ACC112 (cell line): ENCODE measurements at regions not wholly inside any gene's neighbourhood (a gene's known extent, or its start where the extent isn't known, plus 50 kb on each side); places are given as distances from the start of the nearest gene placed in this dataset.

Experiments used
- H2AFZ ChIP-seq: fragments of 200-600 bp; sonication (generic); one replicate; pipeline ENCODE4 v1.6.0; 2017; ENCODE audit warnings: antibody characterized with exemption, low read length; ENCODE audit not compliant: unreplicated experiment
- H3K27ac ChIP-seq: fragments of 200-600 bp; sonication (generic); 2 replicates; pipeline ENCODE4 v1.5.1; 2014; ENCODE audit warnings: low read depth, mild to moderate bottlenecking, antibody characterized with exemption, low read length, moderate library complexity
- H3K27me3 ChIP-seq: fragments of 200-600 bp; sonication (generic); 2 replicates; pipeline ENCODE4 v1.6.1; 2014; ENCODE audit warnings: mild to moderate bottlenecking, antibody characterized with exemption, low read length, moderate library complexity, mixed read lengths; ENCODE audit not compliant: insufficient read depth
- H3K36me3 ChIP-seq: fragments of 200-600 bp; sonication (generic); 2 replicates; pipeline ENCODE4 v1.6.1; 2016; ENCODE audit warnings: mild to moderate bottlenecking, antibody characterized with exemption, low read length, moderate library complexity, mixed read lengths; ENCODE audit not compliant: insufficient read depth
- H3K4me1 ChIP-seq: fragments of 200-600 bp; sonication (generic); one replicate; pipeline ENCODE4 v1.6.1; 2016; ENCODE audit warnings: low read length, mixed read lengths; ENCODE audit not compliant: insufficient read depth, unreplicated experiment, control insufficient read depth
- H3K4me3 ChIP-seq: fragments of 200-600 bp; sonication (generic); 2 replicates; pipeline ENCODE4 v1.5.1; 2014; ENCODE audit warnings: mild to moderate bottlenecking, low read depth, low read length
- H3K79me2 ChIP-seq: fragments of 200-600 bp; sonication (generic); one replicate; pipeline ENCODE4 v1.6.0; 2016; ENCODE audit warnings: low read length; ENCODE audit not compliant: control insufficient read depth, unreplicated experiment, insufficient read depth

DNA sequence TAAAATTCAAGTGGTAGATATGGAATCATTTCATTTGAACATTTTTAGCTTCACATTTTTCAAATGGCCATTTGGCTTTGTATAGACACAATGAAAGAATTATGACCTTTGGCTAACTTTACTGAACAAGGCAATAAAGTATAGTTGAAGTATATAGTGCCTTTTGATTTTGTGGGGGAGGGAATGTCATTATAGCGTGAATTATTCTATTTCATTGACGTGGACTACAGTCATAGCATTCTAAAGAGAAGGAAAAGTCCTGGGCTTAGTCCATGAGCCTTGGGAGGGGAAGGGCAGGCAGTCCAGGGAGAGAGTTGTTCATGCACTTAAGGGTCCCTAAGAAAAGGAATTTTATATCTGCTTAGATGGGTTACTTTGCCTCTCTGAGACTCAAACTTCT, 181.4 kb upstream of the GPR26 start:
- Histone ChIP-seq H3K27me3 (no peaks in the 10 kb centered on the region), H3K36me3 (no peaks in the 10 kb centered on the region), H3K4me1 (no peaks in the 10 kb centered on the region), H3K4me3 (no peak overlapping the region), H3K27ac (no peak overlapping the region), H2AFZ (no peak overlapping the region), H3K79me2 (no peaks in the 10 kb centered on the region)

GRCh38 chr10:123485341-123485960, 180.7 kb upstream of the GPR26 start:
- Histone ChIP-seq H3K4me3 (no peak overlapping the region), H3K27ac (no peak overlapping the region), H3K79me2 (no peaks in the 10 kb centered on the region), H3K36me3 (no peaks in the 10 kb centered on the region), H2AFZ (no peak overlapping the region), H3K4me1 (no peaks in the 10 kb centered on the region), H3K27me3 (no peaks in the 10 kb centered on the region)

DNA sequence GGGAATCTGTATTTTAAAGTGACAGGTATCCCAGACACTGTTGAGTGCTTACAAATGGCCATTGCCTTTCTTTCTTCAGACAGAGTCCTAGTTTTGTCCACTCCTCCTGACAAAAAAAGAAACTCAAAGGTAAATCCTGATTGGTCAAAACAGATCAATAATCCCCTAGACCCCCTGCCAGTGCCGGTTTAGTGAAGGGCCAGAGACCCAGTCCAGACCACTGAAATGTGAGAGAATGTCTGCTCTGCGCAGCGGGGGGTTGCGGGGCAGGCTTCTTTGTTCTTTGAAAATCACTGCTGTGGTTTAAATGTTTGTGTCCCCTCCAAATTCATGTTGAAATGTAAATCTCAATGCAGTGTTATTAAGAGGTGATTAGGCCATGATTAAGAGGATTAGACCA, 177.7 kb upstream of the GPR26 start:
- H3K4me1 ChIP-seq: no peaks in the 10 kb centered on the region
- H3K4me3 ChIP-seq: no peak overlapping the region
- H3K27ac ChIP-seq: no peak overlapping the region
- no peaks in the 10 kb centered on the region for H3K36me3 ChIP-seq
- H3K27me3 ChIP-seq: no peaks in the 10 kb centered on the region
- H2AFZ ChIP-seq: no peak overlapping the region
- H3K79me2 ChIP-seq: no peaks in the 10 kb centered on the region

DNA sequence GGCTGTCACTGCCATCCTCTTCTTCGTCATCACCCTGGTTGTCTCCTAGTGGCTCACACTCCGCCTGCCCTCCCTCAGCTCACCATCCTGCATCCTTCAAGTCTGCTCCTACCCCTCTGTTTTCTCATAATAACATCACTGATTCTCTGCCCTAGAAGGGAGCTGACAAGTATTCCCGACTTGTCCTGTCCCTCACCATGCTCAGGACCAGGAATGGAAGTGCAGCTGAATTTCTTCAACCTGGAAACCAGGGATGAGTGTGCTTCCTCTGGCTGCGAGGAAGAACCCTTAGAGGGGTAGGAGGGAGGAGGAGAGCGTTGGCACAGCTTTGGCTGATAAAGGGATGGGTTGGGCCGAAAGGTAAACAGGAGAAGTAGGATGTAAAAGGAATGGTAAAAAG, 174.8 kb upstream of the GPR26 start:
- H3K4me3 ChIP-seq: no peak overlapping the region
- H3K79me2 ChIP-seq: no peaks in the 10 kb centered on the region
- no peaks in the 10 kb centered on the region for H3K27me3 ChIP-seq
- no peak overlapping the region for H3K27ac ChIP-seq
- no peak overlapping the region for H2AFZ ChIP-seq
- no peaks in the 10 kb centered on the region for H3K36me3 ChIP-seq
- no peaks in the 10 kb centered on the region for H3K4me1 ChIP-seq

DNA sequence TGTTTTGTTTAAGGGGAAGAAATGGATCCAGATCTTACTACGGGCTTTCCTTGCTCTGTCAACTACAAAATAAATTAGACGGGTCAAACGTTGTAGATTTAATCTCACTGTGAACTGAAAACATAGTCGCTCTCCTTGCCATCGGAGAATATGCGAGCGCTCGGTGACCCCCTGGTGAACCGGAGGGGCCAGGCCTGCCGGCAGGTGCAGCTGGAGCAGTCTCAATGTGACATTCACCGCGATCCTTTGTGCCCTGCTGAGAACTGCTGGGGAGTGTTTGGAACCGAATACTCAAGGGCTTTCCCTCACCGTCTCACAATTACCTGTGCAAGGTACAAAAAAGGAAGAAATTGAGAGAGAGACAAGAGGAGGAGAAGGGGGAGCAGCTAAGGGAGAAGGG, 174.1 kb upstream of the GPR26 start:
- H3K4me1 ChIP-seq: no peaks in the 10 kb centered on the region
- H3K27ac ChIP-seq: no peak overlapping the region
- H3K27me3 ChIP-seq: no peaks in the 10 kb centered on the region
- no peak overlapping the region for H2AFZ ChIP-seq
- no peak overlapping the region for H3K4me3 ChIP-seq
- no peaks in the 10 kb centered on the region for H3K36me3 ChIP-seq
- H3K79me2 ChIP-seq: no peaks in the 10 kb centered on the region

DNA sequence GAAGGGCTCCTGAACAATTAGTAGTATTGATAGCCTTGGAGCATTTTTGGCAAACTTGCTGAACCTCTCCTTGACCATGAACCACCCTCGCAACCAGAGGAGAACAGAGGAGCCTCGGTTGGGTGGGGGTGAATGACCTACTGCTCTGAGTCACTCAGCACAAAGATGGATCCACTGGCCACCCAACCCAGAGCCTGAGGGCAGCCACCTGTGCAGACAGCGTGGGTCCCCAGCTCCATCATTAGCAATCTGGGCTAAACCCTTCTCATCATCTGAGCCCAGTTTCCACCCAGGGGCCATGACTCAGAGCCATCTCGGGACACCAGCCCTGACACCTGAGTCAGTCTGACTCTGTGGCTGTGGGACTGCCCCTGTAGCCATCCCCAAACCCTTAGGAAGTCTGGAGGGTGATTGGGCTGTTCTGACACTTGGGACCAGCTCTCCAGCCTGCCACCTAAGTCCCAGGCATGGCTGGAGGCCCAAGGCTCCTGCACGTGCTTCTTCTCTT, 171.8 kb upstream of the GPR26 start:
- H3K4me1 ChIP-seq: no peaks in the 10 kb centered on the region

DNA sequence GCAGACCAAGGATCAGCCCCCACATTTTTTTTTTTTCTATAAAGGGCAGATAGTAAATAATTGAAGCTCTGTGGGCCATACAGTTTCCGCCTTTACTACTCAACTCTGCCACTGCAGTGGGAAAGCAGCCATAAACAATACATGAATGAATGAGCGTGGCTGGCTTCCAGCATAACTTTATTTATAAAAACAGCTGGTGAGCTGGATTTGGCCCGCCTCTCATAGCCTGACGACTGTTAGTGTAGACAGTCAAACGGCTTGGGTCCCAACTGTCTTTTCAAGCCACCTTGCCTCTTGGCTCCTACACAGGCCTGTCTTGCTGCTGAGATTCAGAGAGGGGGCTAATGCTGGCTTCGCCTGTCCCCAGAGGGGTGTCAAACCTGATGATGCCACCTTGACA, 169.8 kb upstream of the GPR26 start:
- H3K4me3 ChIP-seq: no peak overlapping the region
- no peaks in the 10 kb centered on the region for H3K4me1 ChIP-seq
- H3K27ac ChIP-seq: no peak overlapping the region
- H3K36me3 ChIP-seq: no peaks in the 10 kb centered on the region
- no peaks in the 10 kb centered on the region for H3K27me3 ChIP-seq
- H2AFZ ChIP-seq: no peak overlapping the region
- H3K79me2 ChIP-seq: no peaks in the 10 kb centered on the region

More for the DNA sequence above, 171.8 kb upstream of the GPR26 start:
- Histone ChIP-seq H3K79me2 (no peaks in the 10 kb centered on the region), H2AFZ (no peak overlapping the region), H3K27me3 (no peaks in the 10 kb centered on the region), H3K4me3 (no peak overlapping the region), H3K27ac (no peak overlapping the region), H3K36me3 (no peaks in the 10 kb centered on the region)

DNA sequence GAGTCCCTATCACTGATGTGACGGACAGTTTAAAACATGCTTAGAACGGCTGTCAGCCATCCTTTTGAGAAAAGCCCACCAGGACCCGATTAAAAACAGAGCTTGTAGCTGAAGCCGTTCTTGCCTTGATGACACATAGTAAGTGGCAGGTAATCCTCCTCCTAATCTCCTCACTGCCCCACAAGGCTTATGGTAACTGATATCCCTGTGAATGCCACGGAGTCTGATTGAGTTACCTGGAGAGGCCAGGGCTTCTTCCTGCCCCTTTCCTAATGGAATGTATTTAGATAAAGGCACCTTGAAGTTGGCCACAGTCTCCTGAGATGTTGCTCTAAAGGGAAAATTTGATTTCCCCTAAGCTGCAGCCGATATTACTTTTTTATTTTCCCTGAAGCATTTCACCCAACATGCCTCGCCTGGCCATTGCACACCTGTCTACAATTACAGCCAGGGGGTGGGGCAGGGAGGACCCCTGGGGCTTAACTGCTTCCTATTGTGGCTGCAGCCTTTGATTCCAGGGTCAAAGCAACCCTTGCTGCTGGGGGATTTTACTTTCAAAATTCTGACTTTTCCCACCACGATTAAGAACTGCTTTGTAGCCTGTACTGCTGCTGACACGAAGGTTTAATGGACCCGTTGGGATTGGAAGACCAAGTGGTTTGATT, 169.0 kb upstream of the GPR26 start:
- no peaks in the 10 kb centered on the region for H3K79me2 ChIP-seq
- H3K36me3 ChIP-seq: no peaks in the 10 kb centered on the region
- H3K4me1 ChIP-seq: no peaks in the 10 kb centered on the region
- H2AFZ ChIP-seq: no peak overlapping the region
- H3K4me3 ChIP-seq: no peak overlapping the region
- no peaks in the 10 kb centered on the region for H3K27me3 ChIP-seq
- no peak overlapping the region for H3K27ac ChIP-seq

GRCh38 chr10:123500110-123500509, 166.0 kb upstream of the GPR26 start:
- Histone ChIP-seq H3K79me2 (no peaks in the 10 kb centered on the region), H3K4me3 (no peak overlapping the region), H3K27me3 (no peaks in the 10 kb centered on the region), H3K36me3 (no peaks in the 10 kb centered on the region), H2AFZ (no peak overlapping the region), H3K4me1 (no peaks in the 10 kb centered on the region), H3K27ac (no peak overlapping the region)

- H2AFZ ChIP-seq: no peak overlapping the region
- H3K79me2 ChIP-seq: no peaks in the 10 kb centered on the region
- no peaks in the 10 kb centered on the region for H3K36me3 ChIP-seq
- H3K27ac ChIP-seq: no peak overlapping the region
- no peaks in the 10 kb centered on the region for H3K27me3 ChIP-seq
- H3K4me3 ChIP-seq: no peak overlapping the region
- H3K4me1 ChIP-seq: no peaks in the 10 kb centered on the region
Observed at GRCh38 chr10:123501148-123501547, 165.0 kb upstream of the GPR26 start.

DNA sequence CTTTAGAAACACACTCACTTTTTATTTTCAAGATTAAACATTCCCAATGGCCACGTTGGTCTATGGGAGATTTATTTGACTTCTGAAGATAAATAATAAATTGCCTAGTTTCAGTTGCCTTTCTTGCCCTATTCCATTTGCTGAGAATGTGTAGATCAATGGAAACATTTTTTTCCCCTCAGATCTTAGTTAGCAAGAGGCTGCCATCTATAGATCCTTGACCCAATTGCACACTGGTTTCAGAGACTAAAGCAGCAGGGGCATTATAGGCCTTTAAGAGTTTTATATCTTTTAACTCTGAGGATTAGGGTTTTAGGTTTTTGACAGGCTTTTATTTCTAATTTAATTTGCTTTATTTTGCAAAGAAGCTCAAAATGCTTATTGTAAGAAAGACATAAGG, 163.2 kb upstream of the GPR26 start:
- H3K79me2 ChIP-seq: no peaks in the 10 kb centered on the region
- H3K27me3 ChIP-seq: no peaks in the 10 kb centered on the region
- H3K27ac ChIP-seq: no peak overlapping the region
- H3K4me3 ChIP-seq: no peak overlapping the region
- no peaks in the 10 kb centered on the region for H3K4me1 ChIP-seq
- no peak overlapping the region for H2AFZ ChIP-seq
- H3K36me3 ChIP-seq: no peaks in the 10 kb centered on the region
